Stimulated activated memory B cell treated with anti-CD40 and anti-IgM and Interleukin-4, amounts not matched to agents 10 μg/mL and 1 μg/mL and 100 μg/mL, for 72 hours (primary cell): ENCODE measurements at regions not wholly inside any gene's neighbourhood (a gene's known extent, or its start where the extent isn't known, plus 50 kb on each side); places are given as distances from the start of the nearest gene placed in this dataset.
"Not testable (repeated sequence)": the region's sequence is repeated elsewhere in the genome, so short reads cannot be mapped to it uniquely, and the experiment has no call there.

Experiments used
- ATAC-seq: fragments of 150-1000 bp; cut with Tn5 transposase; 2 replicates; pipeline ENCODE4 v1.10.0; 2021
- H3K27ac Mint-ChIP-seq: one replicate; pipeline ENCODE4 v1.8.0; 2022; ENCODE audit warnings: mild to moderate bottlenecking, mixed read lengths
- H3K27me3 Mint-ChIP-seq: one replicate; pipeline ENCODE4 v1.8.0; 2022; ENCODE audit warnings: mixed read lengths
- H3K36me3 Mint-ChIP-seq: one replicate; pipeline ENCODE4 v1.8.0; 2022; ENCODE audit warnings: mixed read lengths
- H3K4me1 Mint-ChIP-seq: one replicate; pipeline ENCODE4 v1.8.0; 2022; ENCODE audit warnings: mixed read lengths
- H3K4me3 Mint-ChIP-seq: one replicate; pipeline ENCODE4 v1.8.0; 2022; ENCODE audit warnings: mild to moderate bottlenecking, moderate library complexity, mixed read lengths
- H3K9me3 Mint-ChIP-seq: one replicate; pipeline ENCODE4 v1.8.0; 2022; ENCODE audit warnings: mixed read lengths

- H3K27me3 Mint-ChIP-seq, H3K36me3 Mint-ChIP-seq, H3K9me3 Mint-ChIP-seq, H3K4me1 Mint-ChIP-seq, H3K4me3 Mint-ChIP-seq, ATAC-seq, H3K27ac Mint-ChIP-seq: not testable (repeated sequence)
These were observed 1287.0 kb downstream of the REEP3 start for GRCh38 chr10:64808233-64808632.

GRCh38 chr10:64810046-64810445 lies 1288.8 kb downstream of the REEP3 start:
- not testable (repeated sequence) for H3K27me3 Mint-ChIP-seq, H3K4me1 Mint-ChIP-seq, H3K4me3 Mint-ChIP-seq, H3K9me3 Mint-ChIP-seq, H3K27ac Mint-ChIP-seq, H3K36me3 Mint-ChIP-seq, ATAC-seq

- H3K36me3 Mint-ChIP-seq = no peaks in the 10 kb centered on the region
- ATAC-seq = no peak
- no peak overlapping the region for H3K4me3 Mint-ChIP-seq
- H3K27ac Mint-ChIP-seq = no peak overlapping the region
- no peaks in the 10 kb centered on the region for H3K9me3 Mint-ChIP-seq
- no peaks in the 10 kb centered on the region for H3K27me3 Mint-ChIP-seq
- H3K4me1 Mint-ChIP-seq = no peaks in the 10 kb centered on the region
These were observed 1292.2 kb downstream of the REEP3 start for GRCh38 chr10:64813391-64813790.

DNA sequence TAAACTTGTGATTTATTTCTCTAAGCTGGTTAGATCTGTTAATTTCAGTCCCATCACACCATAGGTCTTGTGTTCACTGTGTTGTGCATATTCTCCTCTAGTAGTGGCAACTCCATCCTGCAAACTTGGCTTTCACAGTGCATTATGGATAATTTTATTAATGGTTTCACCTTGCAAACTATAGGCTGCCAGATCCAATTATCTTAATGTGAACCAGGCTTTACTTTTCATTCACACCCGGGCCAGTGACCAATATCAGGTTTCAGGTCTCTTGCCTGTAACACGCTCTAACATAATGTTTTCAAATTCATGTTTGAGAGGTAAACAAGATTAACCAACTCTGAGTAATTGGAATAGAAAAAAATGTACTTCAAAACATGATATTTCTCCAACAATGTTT lies 1293.0 kb downstream of the REEP3 start:
- Mint-ChIP-seq H3K27me3 (no peaks in the 10 kb centered on the region), H3K27ac (no peak overlapping the region), H3K9me3 (no peaks in the 10 kb centered on the region), H3K36me3 (no peaks in the 10 kb centered on the region), H3K4me3 (no peak overlapping the region), H3K4me1 (no peaks in the 10 kb centered on the region)
- ATAC-seq = no peak

- H3K27ac Mint-ChIP-seq = no peak overlapping the region
- H3K27me3 Mint-ChIP-seq = no peaks in the 10 kb centered on the region
- no peaks in the 10 kb centered on the region for H3K4me1 Mint-ChIP-seq
- no peaks in the 10 kb centered on the region for H3K36me3 Mint-ChIP-seq
- H3K9me3 Mint-ChIP-seq = no peaks in the 10 kb centered on the region
- H3K4me3 Mint-ChIP-seq = no peak overlapping the region
- no peak for ATAC-seq
These were observed 1308.7 kb downstream of the REEP3 start for GRCh38 chr10:64829888-64830412.

- Mint-ChIP-seq H3K27ac (no peak overlapping the region), H3K36me3 (no peaks in the 10 kb centered on the region), H3K4me3 (no peak overlapping the region)
These were observed 1309.7 kb downstream of the REEP3 start for GRCh38 chr10:64830869-64831268.

DNA sequence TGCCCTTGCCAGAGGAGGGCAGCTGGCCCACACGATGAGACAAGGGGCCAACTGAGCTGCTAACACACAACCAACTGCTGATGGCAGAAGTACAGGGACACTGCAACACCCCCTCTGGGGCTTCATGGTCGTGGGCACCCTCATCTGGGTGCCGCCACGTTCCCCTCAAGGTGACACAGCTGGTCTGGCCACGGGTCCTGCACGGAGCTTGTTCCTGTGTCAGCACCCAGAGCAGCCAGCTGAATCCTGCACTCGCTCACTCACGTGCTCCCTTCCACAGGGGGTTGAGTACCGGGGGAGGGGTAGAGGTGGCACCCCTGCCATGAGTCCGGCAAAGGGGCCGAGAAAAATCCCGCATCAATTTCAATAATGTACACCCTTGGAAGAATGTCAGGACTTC lies 1319.1 kb downstream of the REEP3 start:
- Mint-ChIP-seq H3K27me3 (no peaks in the 10 kb centered on the region), H3K36me3 (no peaks in the 10 kb centered on the region), H3K27ac (no peak overlapping the region), H3K9me3 (peaks cover 15% of the 10 kb centered on the region), H3K4me1 (no peaks in the 10 kb centered on the region), H3K4me3 (no peak overlapping the region)
- ATAC-seq = no peak

More at GRCh38 chr10:64830869-64831268, 1309.7 kb downstream of the REEP3 start:
- H3K27me3 Mint-ChIP-seq = no peaks in the 10 kb centered on the region
- no peaks in the 10 kb centered on the region for H3K9me3 Mint-ChIP-seq
- no peaks in the 10 kb centered on the region for H3K4me1 Mint-ChIP-seq
- ATAC-seq = no peak

GRCh38 chr10:64846700-64847099 lies 1325.5 kb downstream of the REEP3 start:
- Mint-ChIP-seq H3K27me3 (no peaks in the 10 kb centered on the region), H3K36me3 (no peaks in the 10 kb centered on the region), H3K27ac (no peak overlapping the region), H3K4me3 (no peak overlapping the region), H3K9me3 (peaks cover 8% of the 10 kb centered on the region), H3K4me1 (no peaks in the 10 kb centered on the region)
- no peak for ATAC-seq

GRCh38 chr10:64855941-64856340 lies 1334.7 kb downstream of the REEP3 start:
- Mint-ChIP-seq H3K4me1 (no peaks in the 10 kb centered on the region), H3K27ac (no peak overlapping the region), H3K4me3 (no peak overlapping the region), H3K27me3 (no peaks in the 10 kb centered on the region), H3K9me3 (peaks cover 2% of the 10 kb centered on the region), H3K36me3 (no peaks in the 10 kb centered on the region)
- no peak for ATAC-seq

GRCh38 chr10:64859911-64860310 lies 1338.7 kb downstream of the REEP3 start:
- Mint-ChIP-seq H3K9me3 (peaks cover 2% of the 10 kb centered on the region), H3K36me3 (no peaks in the 10 kb centered on the region), H3K4me3 (no peak overlapping the region), H3K4me1 (no peaks in the 10 kb centered on the region), H3K27me3 (no peaks in the 10 kb centered on the region), H3K27ac (no peak overlapping the region)
- no peak for ATAC-seq

DNA sequence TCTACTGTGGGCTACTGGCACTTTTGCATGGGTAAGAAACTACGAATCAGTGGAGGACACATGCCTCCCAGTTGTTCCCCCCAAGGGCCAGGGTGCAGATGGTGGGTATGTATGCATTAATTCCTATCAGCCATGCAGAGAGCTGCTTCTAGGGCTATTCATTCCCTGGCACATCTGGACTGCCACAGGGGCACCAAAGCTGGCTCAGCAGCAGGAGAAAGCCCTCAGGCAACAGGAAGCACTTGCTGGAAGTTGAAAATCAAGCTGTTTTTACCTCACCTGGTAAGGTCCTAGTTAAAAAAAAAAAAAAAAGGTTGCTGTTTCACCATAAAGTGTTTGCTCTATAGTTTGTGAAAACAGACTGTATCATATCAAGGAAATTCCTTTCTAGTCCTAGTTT lies 1342.6 kb downstream of the REEP3 start:
- no peak for ATAC-seq
- no peaks in the 10 kb centered on the region for H3K27me3 Mint-ChIP-seq
- H3K9me3 Mint-ChIP-seq = peaks cover 3% of the 10 kb centered on the region
- no peaks in the 10 kb centered on the region for H3K4me1 Mint-ChIP-seq
- no peak overlapping the region for H3K4me3 Mint-ChIP-seq
- H3K27ac Mint-ChIP-seq = no peak overlapping the region
- H3K36me3 Mint-ChIP-seq = no peaks in the 10 kb centered on the region

DNA sequence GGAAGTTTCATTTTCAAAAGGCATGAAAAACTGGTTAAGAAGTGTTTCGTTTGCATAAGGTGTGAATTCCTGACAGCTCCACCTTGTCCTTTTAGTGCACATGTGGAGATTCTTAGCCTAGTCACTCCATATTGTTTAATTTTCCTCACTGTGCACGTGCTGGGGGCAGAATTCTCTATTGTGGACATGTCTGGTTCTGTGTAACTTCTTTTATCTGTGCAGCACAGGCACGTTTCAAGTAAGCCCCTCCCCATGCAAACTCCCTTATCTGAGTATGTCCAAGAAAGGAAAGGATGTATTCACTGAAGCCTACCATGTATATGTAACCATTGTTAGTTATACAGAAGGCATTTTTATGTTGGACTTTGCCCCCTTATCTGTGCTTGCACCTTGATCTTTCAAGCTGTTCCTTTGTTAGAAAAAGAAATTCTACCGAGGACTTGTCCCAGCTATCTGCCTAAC lies 1346.3 kb downstream of the REEP3 start:
- no peak for ATAC-seq
- no peak overlapping the region for H3K4me3 Mint-ChIP-seq
- no peaks in the 10 kb centered on the region for H3K27me3 Mint-ChIP-seq
- no peak overlapping the region for H3K27ac Mint-ChIP-seq
- H3K4me1 Mint-ChIP-seq = no peaks in the 10 kb centered on the region
- no peaks in the 10 kb centered on the region for H3K36me3 Mint-ChIP-seq
- peaks cover 3% of the 10 kb centered on the region for H3K9me3 Mint-ChIP-seq

DNA sequence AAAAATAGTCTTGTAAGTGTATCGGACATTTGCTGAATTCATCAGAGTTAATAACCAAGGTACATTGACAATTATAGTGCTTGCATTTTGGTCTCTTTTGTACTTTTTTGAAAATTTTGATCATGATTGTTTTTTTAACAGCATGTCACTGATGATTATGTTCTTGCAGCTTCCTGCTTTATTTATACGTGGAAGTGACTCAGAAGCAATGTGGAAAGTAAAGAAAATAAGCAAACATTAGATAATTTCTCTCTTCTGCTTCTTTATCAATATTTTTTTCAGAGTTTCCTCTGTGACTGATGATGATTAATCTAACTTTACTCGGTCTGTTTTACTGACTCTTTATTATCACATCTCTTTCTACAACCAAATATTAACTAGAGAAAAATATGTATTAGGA lies 1351.9 kb downstream of the REEP3 start:
- no peaks in the 10 kb centered on the region for H3K4me1 Mint-ChIP-seq
- no peaks in the 10 kb centered on the region for H3K27me3 Mint-ChIP-seq
- no peaks in the 10 kb centered on the region for H3K36me3 Mint-ChIP-seq
- peaks cover 5% of the 10 kb centered on the region for H3K9me3 Mint-ChIP-seq
- ATAC-seq = no peak
- H3K27ac Mint-ChIP-seq = no peak overlapping the region
- H3K4me3 Mint-ChIP-seq = no peak overlapping the region

DNA sequence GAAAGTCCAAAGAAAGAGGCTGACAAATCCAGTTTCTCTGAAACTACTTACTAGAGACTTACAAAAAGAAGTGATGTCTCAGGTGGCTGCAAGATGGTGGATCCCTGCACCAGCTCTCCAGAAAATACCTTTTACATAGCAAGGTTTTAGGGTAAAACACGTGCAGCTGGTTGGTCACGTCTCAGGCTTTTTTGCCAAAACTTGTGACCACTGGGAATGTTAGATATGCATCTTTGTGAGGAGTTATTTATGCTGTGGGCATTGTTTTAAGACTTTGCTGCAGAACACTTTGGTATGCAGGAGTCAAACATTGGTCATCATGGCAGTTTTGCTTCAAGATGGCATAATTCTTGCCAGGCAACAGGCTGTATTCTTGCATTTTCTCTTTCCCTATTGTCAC lies 1352.8 kb downstream of the REEP3 start:
- ATAC-seq = no peak
- H3K4me1 Mint-ChIP-seq = no peaks in the 10 kb centered on the region
- peaks cover 5% of the 10 kb centered on the region for H3K9me3 Mint-ChIP-seq
- no peak overlapping the region for H3K4me3 Mint-ChIP-seq
- H3K27me3 Mint-ChIP-seq = no peaks in the 10 kb centered on the region
- no peak overlapping the region for H3K27ac Mint-ChIP-seq
- no peaks in the 10 kb centered on the region for H3K36me3 Mint-ChIP-seq

- no peaks in the 10 kb centered on the region for H3K4me1 Mint-ChIP-seq
- H3K4me3 Mint-ChIP-seq = no peak overlapping the region
- ATAC-seq = no peak
- no peaks in the 10 kb centered on the region for H3K27me3 Mint-ChIP-seq
- peaks cover 3% of the 10 kb centered on the region for H3K9me3 Mint-ChIP-seq
- no peak overlapping the region for H3K27ac Mint-ChIP-seq
- H3K36me3 Mint-ChIP-seq = no peaks in the 10 kb centered on the region
These were observed 1359.3 kb downstream of the REEP3 start for GRCh38 chr10:64880546-64880945.

DNA sequence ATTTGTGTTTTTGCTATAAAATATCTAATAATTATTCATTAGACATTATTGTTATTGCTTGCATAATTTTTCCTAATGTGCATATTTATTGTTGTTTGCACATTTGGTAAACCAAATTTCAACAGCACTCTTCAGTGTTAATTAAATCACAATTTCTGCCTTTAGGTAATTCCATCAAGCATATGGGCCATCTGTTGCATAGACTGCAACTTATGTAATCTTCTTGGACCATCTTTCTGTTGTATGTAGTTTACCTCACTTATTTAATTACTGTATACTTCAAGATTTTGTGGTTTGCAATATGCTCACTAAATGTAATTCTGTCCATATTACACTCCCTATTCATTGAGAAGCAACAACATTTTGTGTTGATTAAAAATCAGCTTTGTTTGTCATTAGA lies 1360.1 kb downstream of the REEP3 start:
- Mint-ChIP-seq H3K27ac (no peak overlapping the region), H3K4me3 (no peak overlapping the region), H3K9me3 (peaks cover 4% of the 10 kb centered on the region), H3K27me3 (no peaks in the 10 kb centered on the region), H3K36me3 (no peaks in the 10 kb centered on the region), H3K4me1 (no peaks in the 10 kb centered on the region)
- no peak for ATAC-seq

GRCh38 chr10:64896582-64896981 lies 1375.4 kb downstream of the REEP3 start:
- Mint-ChIP-seq H3K9me3 (peaks cover 8% of the 10 kb centered on the region), H3K27me3 (no peaks in the 10 kb centered on the region), H3K36me3 (no peaks in the 10 kb centered on the region), H3K4me1 (no peaks in the 10 kb centered on the region), H3K4me3 (no peak overlapping the region), H3K27ac (no peak overlapping the region)
- peak; percentile 31 for ATAC-seq
